ENCODE measurements at regions not wholly inside any gene's neighbourhood (a gene's known extent, or its start where the extent isn't known, plus 50 kb on each side); places are given as distances from the start of the nearest gene placed in this dataset.

DNA sequence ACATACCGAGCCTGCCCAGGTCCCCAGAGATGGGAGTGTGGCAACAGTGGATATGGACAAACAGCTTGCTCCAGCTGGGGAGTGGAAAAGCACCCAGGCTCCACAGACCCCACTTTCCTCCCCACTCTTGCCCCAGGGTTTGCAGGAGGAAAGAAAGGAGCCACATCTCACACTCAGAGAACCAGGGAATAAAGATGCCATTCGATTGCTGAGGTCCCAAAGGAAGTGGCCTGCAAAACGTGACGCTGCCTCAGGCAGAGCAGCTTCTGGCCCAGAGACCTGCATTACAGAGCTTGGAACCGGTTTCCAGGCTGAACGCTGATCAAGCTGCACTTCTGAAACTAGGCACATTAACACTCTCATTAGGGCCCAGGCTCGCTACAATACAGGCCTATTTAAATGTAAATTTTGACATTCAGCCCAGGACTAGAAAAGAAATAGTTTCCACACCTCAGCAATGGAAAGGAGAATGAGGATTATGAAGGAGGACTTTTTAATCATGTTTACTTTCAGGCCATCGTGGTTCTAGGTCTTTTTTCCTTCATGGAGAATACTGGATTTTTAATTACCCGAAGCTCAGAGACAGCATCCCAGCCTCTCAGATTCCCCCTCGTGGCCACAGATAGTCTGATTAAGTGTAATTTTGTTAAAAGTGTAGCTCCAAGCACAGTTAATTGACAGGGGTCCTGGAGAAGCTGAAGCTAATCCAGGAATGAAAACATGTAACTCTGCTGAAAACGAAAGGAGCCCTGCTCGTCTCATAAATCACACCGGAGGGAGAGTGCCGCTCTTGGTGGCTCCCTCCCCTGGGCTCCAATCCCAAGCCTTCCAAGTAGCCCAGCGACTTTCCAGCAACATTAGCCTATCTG lies 221.3 kb upstream of the RAB6C start:
- no peak overlapping the region for H3K27ac ChIP-seq (ENCODE audit: low read depth, low read length)
- H3K9me3 ChIP-seq (ENCODE audit: control insufficient read depth, insufficient read depth, low read length): peaks cover 63% of the 10 kb centered on the region
- H3K27me3 ChIP-seq (ENCODE audit: control insufficient read depth, insufficient read depth, low read length): no peaks in the 10 kb centered on the region
- H3K4me3 ChIP-seq (ENCODE audit: low read depth, low read length): no peak overlapping the region
- ChIA-PET CTCF (no interaction called here), POLR2A (no interaction called here)
- TF ChIP-seq, protein P1, sequence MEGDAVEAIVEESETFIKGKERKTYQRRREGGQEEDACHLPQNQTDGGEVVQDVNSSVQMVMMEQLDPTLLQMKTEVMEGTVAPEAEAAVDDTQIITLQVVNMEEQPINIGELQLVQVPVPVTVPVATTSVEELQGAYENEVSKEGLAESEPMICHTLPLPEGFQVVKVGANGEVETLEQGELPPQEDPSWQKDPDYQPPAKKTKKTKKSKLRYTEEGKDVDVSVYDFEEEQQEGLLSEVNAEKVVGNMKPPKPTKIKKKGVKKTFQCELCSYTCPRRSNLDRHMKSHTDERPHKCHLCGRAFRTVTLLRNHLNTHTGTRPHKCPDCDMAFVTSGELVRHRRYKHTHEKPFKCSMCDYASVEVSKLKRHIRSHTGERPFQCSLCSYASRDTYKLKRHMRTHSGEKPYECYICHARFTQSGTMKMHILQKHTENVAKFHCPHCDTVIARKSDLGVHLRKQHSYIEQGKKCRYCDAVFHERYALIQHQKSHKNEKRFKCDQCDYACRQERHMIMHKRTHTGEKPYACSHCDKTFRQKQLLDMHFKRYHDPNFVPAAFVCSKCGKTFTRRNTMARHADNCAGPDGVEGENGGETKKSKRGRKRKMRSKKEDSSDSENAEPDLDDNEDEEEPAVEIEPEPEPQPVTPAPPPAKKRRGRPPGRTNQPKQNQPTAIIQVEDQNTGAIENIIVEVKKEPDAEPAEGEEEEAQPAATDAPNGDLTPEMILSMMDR (IDR thresholded peaks at IDR 0.05; ENCODE audit: low read depth, low read length): no peak
- DNase-seq (ENCODE audit: low read depth, low spot score): no peak

DNA sequence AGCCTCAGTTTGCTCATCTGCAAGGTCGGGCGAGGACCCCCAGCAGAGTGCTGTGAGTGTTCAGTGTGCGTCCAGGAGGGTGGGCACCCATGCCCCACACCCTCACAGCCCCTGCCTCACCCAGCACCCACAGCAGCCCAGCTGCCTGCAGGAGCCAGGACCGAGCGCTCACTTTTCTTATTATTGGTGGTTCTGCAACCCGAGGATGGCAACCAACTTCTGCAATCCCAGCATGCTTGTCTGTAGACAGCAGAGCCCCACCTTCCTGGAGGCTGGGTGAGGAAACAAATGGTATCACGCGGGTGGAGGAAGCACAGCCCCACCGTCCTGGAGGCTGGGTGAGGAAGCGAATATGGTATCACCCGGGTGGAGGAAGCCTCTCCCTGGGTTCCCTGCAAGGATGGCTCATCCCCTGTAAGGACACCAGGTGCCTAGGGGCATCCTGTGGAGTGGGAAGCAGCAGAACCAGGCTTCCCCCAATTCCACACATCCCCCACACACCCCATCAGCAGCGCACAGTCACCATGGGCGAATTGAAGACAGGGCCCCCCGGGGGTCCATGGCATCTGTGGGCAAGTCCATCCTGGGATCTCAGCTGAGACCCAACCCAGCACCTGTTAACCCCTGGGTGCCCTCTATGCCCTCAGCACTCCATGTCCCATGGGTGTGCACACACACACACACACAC lies 220.5 kb upstream of the RAB6C start:
- ChIA-PET POLR2A (no interaction called here), CTCF (no interaction called here)
- no peaks in the 10 kb centered on the region for H3K27me3 ChIP-seq (ENCODE audit: control insufficient read depth, insufficient read depth, low read length)
- H3K9me3 ChIP-seq (ENCODE audit: control insufficient read depth, insufficient read depth, low read length): peaks cover 63% of the 10 kb centered on the region
- DNase-seq (ENCODE audit: low read depth, low spot score): no peak
- no peak overlapping the region for H3K4me3 ChIP-seq (ENCODE audit: low read depth, low read length)
- TF ChIP-seq, protein P1 (IDR thresholded peaks at IDR 0.05; ENCODE audit: low read depth, low read length): no peak
- H3K27ac ChIP-seq (ENCODE audit: low read depth, low read length): no peak overlapping the region

DNA sequence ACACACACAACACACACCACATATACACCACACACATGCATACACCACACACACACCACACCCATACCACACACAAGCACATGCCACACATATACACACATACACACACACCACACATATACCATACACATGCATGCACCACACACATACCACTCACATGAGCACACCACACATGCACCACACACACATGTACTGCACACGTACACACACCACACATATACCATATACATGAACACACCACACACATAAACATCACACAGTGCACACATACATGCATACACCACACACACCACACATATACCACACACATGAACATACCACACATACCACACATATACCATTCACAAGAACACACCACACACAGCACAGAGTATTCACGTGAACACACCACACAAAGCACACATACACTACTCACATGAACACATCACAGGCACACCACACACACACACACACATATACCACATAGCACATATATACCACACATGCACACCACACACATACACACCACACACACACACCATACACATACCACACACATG lies 219.9 kb upstream of the RAB6C start:
- ChIA-PET CTCF (no interaction called here), POLR2A (no interaction called here)
- no peaks in the 10 kb centered on the region for H3K27me3 ChIP-seq (ENCODE audit: control insufficient read depth, insufficient read depth, low read length)
- TF ChIP-seq, protein P1 (IDR thresholded peaks at IDR 0.05; ENCODE audit: low read depth, low read length): no peak
- H3K4me3 ChIP-seq (ENCODE audit: low read depth, low read length): no peak overlapping the region
- H3K27ac ChIP-seq (ENCODE audit: low read depth, low read length): no peak overlapping the region
- no peak for DNase-seq (ENCODE audit: low read depth, low spot score)
- peaks cover 64% of the 10 kb centered on the region for H3K9me3 ChIP-seq (ENCODE audit: control insufficient read depth, insufficient read depth, low read length)

DNA sequence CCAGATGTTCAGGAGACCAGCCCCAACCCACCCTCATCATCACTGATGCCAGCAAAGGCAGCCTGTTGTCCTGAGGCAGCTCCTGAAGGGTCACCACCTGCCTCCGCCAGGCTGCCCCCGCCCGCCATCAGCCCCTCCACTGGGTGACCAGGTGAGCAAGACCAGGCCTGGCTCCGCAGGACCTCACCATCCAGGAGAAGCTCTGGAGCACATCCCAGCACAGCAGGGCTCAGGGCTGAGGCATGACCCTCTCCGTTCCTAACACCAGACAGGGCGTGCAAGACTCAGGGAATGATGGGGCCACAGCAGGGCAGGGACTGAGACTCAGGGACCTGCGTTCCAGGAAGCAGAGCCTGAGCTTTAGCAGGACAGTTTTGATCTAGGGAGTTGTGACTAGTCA lies 218.8 kb upstream of the RAB6C start:
- no peak overlapping the region for H3K4me3 ChIP-seq (ENCODE audit: low read depth, low read length)
- no peak for DNase-seq (ENCODE audit: low read depth, low spot score)
- no peak overlapping the region for H3K27ac ChIP-seq (ENCODE audit: low read depth, low read length)
- TF ChIP-seq, protein P1 (IDR thresholded peaks at IDR 0.05; ENCODE audit: low read depth, low read length): no peak
- peaks cover 70% of the 10 kb centered on the region for H3K9me3 ChIP-seq (ENCODE audit: control insufficient read depth, insufficient read depth, low read length)
- no peaks in the 10 kb centered on the region for H3K27me3 ChIP-seq (ENCODE audit: control insufficient read depth, insufficient read depth, low read length)
- ChIA-PET POLR2A (no interaction called here), CTCF (no interaction called here)

DNA sequence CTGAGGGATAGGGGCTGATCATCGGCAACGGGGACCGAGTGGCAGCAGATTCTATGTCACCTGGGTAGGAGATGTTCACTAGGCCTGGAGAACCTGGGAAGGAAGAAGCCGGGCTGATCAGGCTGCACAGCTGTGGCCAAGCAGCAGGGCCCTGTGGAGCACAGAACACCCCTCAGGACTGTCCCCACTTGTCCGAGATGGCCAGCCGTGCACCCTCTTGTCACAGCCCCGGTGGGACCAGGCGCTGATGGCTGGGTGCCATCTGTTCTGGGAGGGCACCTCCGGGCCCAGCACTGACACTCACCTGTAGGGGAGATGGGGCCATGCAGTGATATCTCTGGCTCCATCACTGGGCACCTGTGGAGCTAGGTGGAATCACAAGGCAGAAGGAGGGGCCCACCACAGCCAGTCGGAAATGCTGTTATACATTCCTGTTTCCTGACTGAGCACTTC lies 217.9 kb upstream of the RAB6C start:
- H3K4me3 ChIP-seq (ENCODE audit: low read depth, low read length): no peak overlapping the region
- POLR2A ChIA-PET: no interaction called here
- H3K27me3 ChIP-seq (ENCODE audit: control insufficient read depth, insufficient read depth, low read length): no peaks in the 10 kb centered on the region
- DNase-seq (ENCODE audit: low read depth, low spot score): no peak
- CTCF ChIA-PET: no interaction called here
- TF ChIP-seq, protein P1 (IDR thresholded peaks at IDR 0.05; ENCODE audit: low read depth, low read length): no peak
- H3K27ac ChIP-seq (ENCODE audit: low read depth, low read length): no peak overlapping the region
- H3K9me3 ChIP-seq (ENCODE audit: control insufficient read depth, insufficient read depth, low read length): peaks cover 79% of the 10 kb centered on the region

All from AG04450 (cell line).